GM12865 (cell line): ENCODE measurements at regions not wholly inside any gene's neighbourhood (a gene's known extent, or its start where the extent isn't known, plus 50 kb on each side); places are given as distances from the start of the nearest gene placed in this dataset.

ENCODE experiments used
- DNase-seq: peaks from one replicate; pipeline ENCODE4 v3.0.0; 2010; ENCODE audit warnings: low read depth
- H3K4me3 ChIP-seq: 2 replicates; pipeline ENCODE4 v1.5.1; 2011; ENCODE audit warnings: mild to moderate bottlenecking, low read depth, low read length, control low read depth
- TF ChIP-seq, protein P1 (sequence below): IDR thresholded peaks from 2 replicates; pipeline ENCODE4 v1.5.1; 2011; ENCODE audit warnings: low read length, control low read depth, low read depth, inconsistent platforms; ENCODE audit not compliant: insufficient read depth; ENCODE audit errors: missing control alignments

DNA sequence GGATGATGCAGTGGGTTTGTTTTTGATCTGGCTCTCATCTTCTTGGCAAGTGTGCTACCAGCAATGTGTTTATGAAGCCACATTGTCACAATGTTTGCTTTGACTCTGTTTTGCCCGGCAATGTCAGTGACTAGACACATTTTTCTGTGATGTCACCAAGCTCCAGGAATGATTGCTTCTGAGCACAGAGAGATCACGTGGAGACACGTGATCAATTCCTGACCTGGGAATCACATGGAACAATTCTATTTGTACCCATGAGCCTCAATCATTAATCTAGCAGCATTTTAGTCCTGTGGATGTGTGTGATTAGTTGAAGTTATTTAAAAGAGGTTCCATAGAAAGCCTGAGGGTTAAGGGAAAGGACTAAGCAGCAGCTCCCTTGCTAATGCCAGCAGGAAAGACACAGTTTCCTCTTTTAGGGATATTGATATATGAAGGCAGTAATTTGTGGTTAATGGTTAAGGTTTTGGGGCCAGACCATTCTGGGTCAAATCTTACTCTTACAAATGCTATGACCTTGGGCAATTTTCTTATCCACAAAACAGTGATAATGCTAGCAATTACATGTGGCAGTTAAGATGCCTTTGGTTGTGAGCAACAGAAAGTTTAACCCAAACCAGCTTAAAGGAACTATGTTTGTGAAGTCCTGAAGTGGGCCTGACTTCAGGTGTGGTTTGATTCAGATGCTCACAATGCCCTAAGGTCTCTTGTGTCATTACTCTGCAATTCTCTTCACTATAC is 59.0 kb downstream of the FASLG start:
- no peak for DNase-seq
- no peak overlapping the region for H3K4me3 ChIP-seq
- TF ChIP-seq, protein P1, sequence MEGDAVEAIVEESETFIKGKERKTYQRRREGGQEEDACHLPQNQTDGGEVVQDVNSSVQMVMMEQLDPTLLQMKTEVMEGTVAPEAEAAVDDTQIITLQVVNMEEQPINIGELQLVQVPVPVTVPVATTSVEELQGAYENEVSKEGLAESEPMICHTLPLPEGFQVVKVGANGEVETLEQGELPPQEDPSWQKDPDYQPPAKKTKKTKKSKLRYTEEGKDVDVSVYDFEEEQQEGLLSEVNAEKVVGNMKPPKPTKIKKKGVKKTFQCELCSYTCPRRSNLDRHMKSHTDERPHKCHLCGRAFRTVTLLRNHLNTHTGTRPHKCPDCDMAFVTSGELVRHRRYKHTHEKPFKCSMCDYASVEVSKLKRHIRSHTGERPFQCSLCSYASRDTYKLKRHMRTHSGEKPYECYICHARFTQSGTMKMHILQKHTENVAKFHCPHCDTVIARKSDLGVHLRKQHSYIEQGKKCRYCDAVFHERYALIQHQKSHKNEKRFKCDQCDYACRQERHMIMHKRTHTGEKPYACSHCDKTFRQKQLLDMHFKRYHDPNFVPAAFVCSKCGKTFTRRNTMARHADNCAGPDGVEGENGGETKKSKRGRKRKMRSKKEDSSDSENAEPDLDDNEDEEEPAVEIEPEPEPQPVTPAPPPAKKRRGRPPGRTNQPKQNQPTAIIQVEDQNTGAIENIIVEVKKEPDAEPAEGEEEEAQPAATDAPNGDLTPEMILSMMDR: no peak

DNA sequence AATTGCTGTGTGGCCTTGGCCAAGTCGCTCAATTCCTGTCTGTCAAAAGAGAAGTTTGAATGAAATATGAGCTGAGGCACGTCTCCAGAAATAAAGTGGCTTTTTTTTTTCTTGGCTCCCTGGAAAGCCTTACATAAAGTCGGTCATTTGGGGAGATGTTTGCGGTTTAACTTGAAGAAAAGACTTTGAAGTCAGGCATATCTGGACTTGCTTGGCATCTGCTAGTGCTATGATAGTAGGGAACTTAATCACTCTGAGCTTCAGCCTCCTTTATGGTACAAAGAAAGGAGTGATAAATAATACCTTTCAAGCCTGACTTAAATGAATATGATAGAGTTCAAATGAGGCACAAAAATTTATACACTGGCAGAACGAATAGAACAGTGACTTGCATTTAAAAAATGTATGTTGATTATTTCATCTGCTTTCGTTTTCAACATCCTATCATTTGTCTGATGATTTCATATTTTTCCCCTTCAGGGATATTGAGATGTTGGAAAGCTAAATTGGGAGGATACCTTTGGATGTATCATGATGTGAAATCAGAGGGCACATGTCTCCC is 60.2 kb downstream of the FASLG start:
- H3K4me3 ChIP-seq: no peak overlapping the region
- DNase-seq: no peak
- TF ChIP-seq, protein P1: no peak

DNA sequence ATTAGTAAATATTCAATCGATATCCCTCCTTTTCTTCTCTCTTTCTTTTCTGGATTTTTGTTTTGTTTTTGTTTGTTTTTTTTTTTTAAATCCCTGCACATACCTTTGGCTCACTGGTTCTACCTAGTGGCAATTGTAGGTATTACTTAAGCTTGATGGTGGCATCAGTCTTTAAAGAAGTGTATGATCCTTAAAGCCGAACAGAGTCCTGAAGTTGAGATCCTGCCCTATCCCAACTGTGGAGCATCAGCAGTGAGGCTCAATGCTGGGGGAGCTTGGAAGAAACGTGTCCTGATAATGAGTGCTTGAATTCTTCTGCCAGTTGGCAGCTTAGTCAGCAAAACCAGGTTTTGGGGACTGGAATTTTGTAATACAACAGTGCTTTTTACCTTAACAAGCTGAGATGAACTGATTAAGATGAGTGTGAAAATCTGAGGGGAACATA is 60.8 kb downstream of the FASLG start:
- TF ChIP-seq, protein P1: peak; percentile 63
- no peak overlapping the region for H3K4me3 ChIP-seq
- DNase-seq: peak; percentile 58

- H3K4me3 ChIP-seq: no peak overlapping the region
- TF ChIP-seq, protein P1: no peak
- DNase-seq: no peak
Measured at GRCh38 chr1:172720339-172720738, 61.4 kb downstream of the FASLG start.

GRCh38 chr1:172723251-172723650 is 64.3 kb downstream of the FASLG start:
- TF ChIP-seq, protein P1: no peak
- H3K4me3 ChIP-seq: no peak overlapping the region
- no peak for DNase-seq

GRCh38 chr1:172724232-172724631 is 65.3 kb downstream of the FASLG start:
- TF ChIP-seq, protein P1: no peak
- no peak for DNase-seq
- no peak overlapping the region for H3K4me3 ChIP-seq
